ENCODE measurements at regions not wholly inside any gene's neighbourhood (a gene's known extent, or its start where the extent isn't known, plus 50 kb on each side); places are given as distances from the start of the nearest gene placed in this dataset.

DNA sequence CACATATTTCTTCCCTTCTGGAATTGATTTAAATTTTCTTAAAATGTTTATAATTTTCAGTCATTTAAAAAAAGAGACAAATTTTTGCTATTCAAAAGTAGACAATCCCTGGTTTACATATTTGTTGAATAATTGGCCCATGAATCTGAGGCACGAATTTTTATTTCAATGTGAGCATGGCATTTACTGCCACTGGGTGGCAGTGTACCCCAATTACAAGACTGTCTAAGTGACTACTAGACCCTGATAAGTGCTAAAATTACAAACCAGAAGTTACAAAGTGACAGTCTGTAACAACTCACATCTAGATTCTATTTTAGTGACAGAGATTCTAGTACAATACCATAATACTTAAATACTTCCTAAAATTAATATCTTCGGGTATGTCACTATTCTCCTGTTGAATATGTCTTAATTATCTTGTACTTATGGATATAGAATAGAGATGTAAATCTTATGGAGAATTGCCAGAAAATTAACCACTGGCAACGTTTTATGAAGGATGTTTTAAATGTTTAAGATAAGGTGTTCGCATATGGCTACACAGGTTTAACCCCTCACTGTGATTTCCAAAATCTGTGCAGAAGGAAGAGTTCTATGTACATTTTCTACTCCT is 235.8 kb downstream of the MAP2K4 start:
- Histone ChIP-seq H3K4me1 (no peaks in the 10 kb centered on the region), H3K4me3 (no peak overlapping the region), H3K9me3 (no peaks in the 10 kb centered on the region), H3K27ac (no peak overlapping the region), H3K27me3 (no peaks in the 10 kb centered on the region), H3K36me3 (no peaks in the 10 kb centered on the region)
- 27 to 35% methylated on average over 4 of the region's 4 CpGs for WGBS, 2 donors
- peak in 1 of 2 donors; percentile 22 for DNase-seq (ENCODE audit: low spot score in 2 of 2)
- TF ChIP-seq POLR2A (IDR thresholded peaks at IDR 0.05) (no peak), EP300 (IDR thresholded peaks at IDR 0.05) (no peak)
- TF ChIP-seq, protein P1, sequence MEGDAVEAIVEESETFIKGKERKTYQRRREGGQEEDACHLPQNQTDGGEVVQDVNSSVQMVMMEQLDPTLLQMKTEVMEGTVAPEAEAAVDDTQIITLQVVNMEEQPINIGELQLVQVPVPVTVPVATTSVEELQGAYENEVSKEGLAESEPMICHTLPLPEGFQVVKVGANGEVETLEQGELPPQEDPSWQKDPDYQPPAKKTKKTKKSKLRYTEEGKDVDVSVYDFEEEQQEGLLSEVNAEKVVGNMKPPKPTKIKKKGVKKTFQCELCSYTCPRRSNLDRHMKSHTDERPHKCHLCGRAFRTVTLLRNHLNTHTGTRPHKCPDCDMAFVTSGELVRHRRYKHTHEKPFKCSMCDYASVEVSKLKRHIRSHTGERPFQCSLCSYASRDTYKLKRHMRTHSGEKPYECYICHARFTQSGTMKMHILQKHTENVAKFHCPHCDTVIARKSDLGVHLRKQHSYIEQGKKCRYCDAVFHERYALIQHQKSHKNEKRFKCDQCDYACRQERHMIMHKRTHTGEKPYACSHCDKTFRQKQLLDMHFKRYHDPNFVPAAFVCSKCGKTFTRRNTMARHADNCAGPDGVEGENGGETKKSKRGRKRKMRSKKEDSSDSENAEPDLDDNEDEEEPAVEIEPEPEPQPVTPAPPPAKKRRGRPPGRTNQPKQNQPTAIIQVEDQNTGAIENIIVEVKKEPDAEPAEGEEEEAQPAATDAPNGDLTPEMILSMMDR (IDR thresholded peaks at IDR 0.05): peak; percentile 38 to 61 (median 52)

DNA sequence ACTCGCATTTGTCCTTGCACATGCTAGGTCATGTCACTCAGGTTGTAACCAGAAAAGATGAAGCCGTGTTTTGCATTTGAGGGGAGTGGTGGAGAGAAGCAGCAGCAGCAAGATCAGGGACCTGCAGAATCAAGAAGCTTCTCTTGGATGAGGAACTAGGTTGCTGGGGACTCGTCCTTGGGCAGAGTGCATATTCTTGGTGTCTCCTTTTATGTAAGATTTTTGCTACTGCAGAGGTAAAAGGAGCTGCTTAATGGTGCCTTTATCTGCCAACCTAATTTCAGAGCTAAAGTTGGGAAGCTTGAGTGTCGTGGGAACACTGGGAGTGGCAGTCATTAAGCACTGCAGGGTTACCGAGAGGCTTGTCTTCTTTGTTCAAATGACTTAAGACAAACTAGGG is 236.5 kb downstream of the MAP2K4 start:
- no peaks in the 10 kb centered on the region for H3K36me3 ChIP-seq
- 54 to 58% methylated on average over 5 of the region's 5 CpGs for WGBS, 2 donors
- no peak for DNase-seq (ENCODE audit: low spot score in 2 of 2)
- H3K4me1 ChIP-seq: no peaks in the 10 kb centered on the region
- H3K4me3 ChIP-seq: no peak overlapping the region
- no peaks in the 10 kb centered on the region for H3K9me3 ChIP-seq
- TF ChIP-seq POLR2A (IDR thresholded peaks at IDR 0.05) (no peak), EP300 (IDR thresholded peaks at IDR 0.05) (no peak)
- TF ChIP-seq, protein P1 (IDR thresholded peaks at IDR 0.05): no peak
- H3K27ac ChIP-seq: no peak overlapping the region
- no peaks in the 10 kb centered on the region for H3K27me3 ChIP-seq

DNA sequence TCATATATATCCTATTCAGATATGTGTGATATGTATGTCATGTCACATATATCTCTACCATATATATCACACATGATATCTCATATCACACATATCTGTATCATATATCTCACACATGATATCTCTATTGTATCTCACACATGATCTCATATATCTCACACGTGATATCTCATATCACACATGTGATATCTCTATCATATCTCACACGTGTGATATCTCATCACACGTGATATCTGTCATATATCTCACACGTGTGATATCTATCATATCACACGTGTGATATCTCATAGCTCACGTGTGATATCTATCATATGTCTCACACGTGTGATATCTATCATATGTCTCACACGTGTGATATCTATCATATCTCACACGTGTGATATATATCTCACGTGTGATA is 240.7 kb downstream of the MAP2K4 start:
- DNase-seq (ENCODE audit: low spot score in 2 of 2): no peak
- H3K27ac ChIP-seq: no peak overlapping the region
- no peaks in the 10 kb centered on the region for H3K4me1 ChIP-seq
- H3K9me3 ChIP-seq: no peaks in the 10 kb centered on the region
- no peaks in the 10 kb centered on the region for H3K27me3 ChIP-seq
- H3K36me3 ChIP-seq: no peaks in the 10 kb centered on the region
- TF ChIP-seq POLR2A (IDR thresholded peaks at IDR 0.05) (no peak), EP300 (IDR thresholded peaks at IDR 0.05) (no peak)
- TF ChIP-seq, protein P1 (IDR thresholded peaks at IDR 0.05): no peak
- no peak overlapping the region for H3K4me3 ChIP-seq
- 92 to 93% methylated on average over 10 of the region's 10 CpGs for WGBS, 2 donors

DNA sequence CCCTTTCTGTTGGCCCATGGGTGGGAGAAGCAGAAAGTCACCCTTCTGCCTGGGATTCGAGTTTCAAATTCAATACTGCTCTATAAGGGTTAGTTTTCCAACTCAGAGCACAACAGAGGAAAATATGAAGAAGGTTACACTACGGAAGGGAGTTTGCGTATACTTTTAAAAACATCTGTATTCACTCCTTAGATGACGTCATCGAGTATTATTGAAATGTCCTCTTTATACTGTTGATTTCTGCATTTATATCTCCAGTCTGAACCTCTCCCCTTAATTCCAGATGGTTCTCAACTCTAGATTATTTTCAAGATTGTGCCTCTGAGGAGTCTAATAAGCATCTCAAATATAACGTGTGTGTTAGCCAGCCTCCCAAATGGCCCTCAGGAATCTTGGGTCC is 249.1 kb downstream of the MAP2K4 start:
- no peak for TF ChIP-seq EP300 (IDR thresholded peaks at IDR 0.05)
- Histone ChIP-seq H3K4me1 (no peaks in the 10 kb centered on the region), H3K27ac (no peak overlapping the region), H3K27me3 (no peaks in the 10 kb centered on the region), H3K36me3 (no peaks in the 10 kb centered on the region), H3K4me3 (no peak overlapping the region), H3K9me3 (peaks cover 0 to 10% (median 0%) of the 10 kb centered on the region in 4 donors)
- no peak for DNase-seq (ENCODE audit: low spot score in 2 of 2)
- WGBS, 2 donors: 66 to 73% methylated on average over 6 of the region's 6 CpGs

DNA sequence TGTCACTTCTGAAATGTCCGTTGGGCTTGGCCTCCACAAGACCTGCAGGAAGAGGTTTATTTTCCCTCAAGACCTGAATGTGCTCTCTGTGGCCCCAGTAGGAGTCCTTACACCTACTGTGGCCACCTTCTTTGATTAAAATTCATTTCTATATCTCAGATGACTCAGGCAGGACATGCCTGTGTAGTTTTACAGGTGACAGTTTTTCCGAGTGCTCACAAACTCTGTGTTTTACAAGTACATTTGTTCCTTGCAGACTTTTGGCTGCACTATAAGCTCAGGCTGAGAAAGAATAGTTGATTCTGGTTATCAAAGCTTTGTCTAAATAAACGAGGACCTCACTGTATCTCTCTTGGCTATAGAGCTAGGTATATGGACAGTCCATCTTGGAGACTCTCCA is 257.1 kb downstream of the MAP2K4 start:
- H3K9me3 ChIP-seq: peaks cover 0 to 7% (median 0%) of the 10 kb centered on the region in 4 donors

More for the DNA sequence above, 257.1 kb downstream of the MAP2K4 start:
- TF ChIP-seq, protein P1 (IDR thresholded peaks at IDR 0.05): no peak
- TF ChIP-seq EP300 (IDR thresholded peaks at IDR 0.05): no peak
- TF ChIP-seq POLR2A (IDR thresholded peaks at IDR 0.05): no peak
- 73 to 74% methylated on average over 3 of the region's 3 CpGs for WGBS, 2 donors
- Histone ChIP-seq H3K4me3 (no peak overlapping the region), H3K36me3 (no peaks in the 10 kb centered on the region), H3K27ac (no peak overlapping the region), H3K4me1 (no peaks in the 10 kb centered on the region), H3K27me3 (no peaks in the 10 kb centered on the region)
- no peak for DNase-seq (ENCODE audit: low spot score in 2 of 2)

Data from tibial nerve (tissue), 4 donors.